ENCODE measurements at regions not wholly inside any gene's neighbourhood (a gene's known extent, or its start where the extent isn't known, plus 50 kb on each side); places are given as distances from the start of the nearest gene placed in this dataset.
A peak's percentile ranks its signal among the peaks of the same experiment; 100 is the strongest.

DNA sequence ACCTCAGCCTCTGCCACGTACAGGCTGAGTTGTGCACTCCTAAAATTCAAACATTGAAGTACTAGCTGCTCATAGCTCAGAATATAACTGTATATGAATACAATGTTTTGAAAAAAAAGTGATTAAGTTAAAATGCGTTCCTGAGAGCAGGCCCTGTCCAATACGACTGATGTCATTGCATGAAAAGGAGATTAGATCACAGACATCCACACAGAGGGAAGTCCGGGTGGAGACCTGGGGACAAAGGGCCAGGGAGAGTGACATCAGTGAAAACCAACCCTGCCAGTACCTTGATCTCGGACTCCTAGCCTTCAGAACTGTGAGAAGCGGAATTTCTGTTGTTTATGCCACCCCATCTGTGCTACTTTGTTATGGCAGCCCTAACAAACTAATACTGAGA is 311.4 kb upstream of the NR2F2 start:
- no peak for DNase-seq

- DNase-seq, result no peak
These were observed 310.4 kb upstream of the NR2F2 start for GRCh38 chr15:96020133-96020532.

GRCh38 chr15:96020797-96021196 is 309.7 kb upstream of the NR2F2 start:
- no peak for DNase-seq

DNA sequence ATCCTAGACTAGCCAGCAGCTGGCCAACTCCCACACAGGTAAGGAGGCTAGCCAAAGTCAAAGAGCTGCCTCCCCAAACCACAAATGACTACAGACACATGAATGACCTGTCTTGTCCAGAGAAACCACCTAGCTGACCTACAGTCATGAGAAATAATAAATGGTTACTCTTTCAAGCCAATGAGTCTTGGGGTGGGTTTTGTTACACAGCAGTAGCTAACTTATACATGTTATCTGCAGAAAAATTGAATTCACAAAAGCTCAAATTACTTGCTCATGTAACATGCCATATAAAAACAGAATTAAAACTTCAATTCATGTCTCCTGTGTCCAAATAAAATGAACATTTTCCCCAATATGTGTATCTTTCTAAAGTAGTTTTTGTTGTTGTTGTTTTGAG is 307.4 kb upstream of the NR2F2 start:
- no peak for DNase-seq

GRCh38 chr15:96027501-96027900 is 303.0 kb upstream of the NR2F2 start:
- DNase-seq, result no peak

GRCh38 chr15:96028620-96029019 is 301.9 kb upstream of the NR2F2 start:
- no peak for DNase-seq

DNA sequence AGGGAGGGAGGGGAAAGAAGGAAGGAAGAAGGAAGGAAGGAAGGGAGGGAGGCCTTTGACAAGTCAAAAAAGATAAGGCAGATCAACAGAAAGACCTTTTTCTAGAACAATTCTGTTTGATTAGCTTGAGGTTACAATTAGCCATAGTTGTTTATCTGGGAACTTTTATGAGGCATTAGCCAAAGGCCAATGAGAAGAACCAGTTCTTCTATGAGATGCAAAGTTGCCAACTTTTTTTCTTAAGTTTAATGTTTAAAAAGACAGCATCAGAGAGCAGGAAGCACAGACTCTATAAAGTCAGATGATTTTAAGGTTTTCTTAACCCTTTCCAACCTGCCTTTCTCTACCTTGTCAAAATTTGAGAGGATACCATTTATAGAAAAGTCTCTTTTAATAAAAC is 301.3 kb upstream of the NR2F2 start:
- no peak for DNase-seq

DNA sequence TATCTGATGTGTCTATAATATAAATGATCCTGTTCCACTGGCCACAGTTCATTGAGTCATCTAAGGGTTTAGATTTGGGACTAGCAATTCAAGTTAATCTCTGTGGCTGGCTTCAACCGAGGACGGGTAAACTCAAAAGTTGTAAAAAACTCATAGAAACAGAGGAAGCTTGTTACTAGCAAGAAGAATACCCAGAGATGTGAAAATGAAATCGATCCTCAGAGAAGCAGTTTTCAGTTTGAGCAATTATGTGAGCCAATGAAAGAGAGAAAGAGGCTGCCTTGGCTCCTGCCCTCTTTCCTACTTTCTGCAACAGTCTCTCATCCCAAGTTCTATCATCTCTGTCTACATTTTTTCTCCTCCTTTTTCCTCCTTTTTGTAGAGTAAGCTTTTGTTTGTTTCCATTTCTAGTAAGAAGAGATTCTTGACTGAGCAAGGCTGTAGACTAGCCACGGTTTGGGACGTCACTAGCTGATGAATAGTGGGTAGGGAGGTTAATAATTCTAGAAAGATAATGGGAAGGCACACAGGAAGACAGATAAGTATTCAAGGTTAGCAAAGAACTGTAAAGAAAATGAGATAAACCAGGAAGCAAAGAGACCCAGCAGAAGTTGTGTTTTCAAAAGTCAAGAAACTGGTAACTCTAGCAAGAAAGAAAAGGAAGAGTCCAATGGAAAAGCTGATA is 298.9 kb upstream of the NR2F2 start:
- no peak for DNase-seq

DNA sequence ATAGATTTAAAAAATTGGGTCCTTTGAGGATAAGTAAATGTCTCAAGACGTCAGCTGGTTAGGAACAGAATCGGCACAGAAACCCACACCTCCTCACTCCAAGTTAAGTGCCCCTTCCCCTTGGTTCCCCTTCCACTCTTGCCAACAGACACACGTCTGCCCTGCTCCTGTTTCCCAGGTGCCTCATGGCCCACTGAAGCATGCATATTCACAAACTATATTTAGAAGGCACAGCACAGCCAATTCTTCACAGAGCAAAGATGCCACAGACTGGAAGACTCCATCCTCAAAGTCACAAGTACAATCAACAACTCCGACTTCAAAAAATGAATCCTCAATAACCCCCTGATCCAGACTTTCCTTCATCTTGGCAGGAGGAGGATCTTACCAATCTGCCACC is 295.4 kb upstream of the NR2F2 start:
- DNase-seq, result no peak

GRCh38 chr15:96035635-96036034 is 294.9 kb upstream of the NR2F2 start:
- no peak for DNase-seq

DNA sequence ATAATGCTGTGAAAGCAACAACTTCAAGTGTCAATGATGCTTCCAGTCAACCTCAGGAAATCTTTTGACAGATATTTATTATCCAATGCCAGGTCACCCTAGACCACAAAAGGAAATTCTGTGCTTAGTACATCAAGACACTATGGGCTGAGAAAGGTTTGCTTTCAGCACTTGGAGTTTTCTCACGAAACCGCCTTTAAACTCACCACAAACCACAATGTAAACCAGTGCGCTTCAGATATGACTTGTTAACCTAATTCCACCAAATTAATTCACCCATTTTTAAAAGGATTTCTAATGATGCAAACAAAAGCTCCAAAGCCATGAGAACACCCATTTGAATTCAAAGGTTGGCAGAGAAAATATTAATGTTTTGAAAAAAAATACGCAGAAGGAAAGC is 292.9 kb upstream of the NR2F2 start:
- peak; percentile 9 to 25 for DNase-seq

GRCh38 chr15:96038131-96038530 is 292.4 kb upstream of the NR2F2 start:
- no peak for DNase-seq

DNA sequence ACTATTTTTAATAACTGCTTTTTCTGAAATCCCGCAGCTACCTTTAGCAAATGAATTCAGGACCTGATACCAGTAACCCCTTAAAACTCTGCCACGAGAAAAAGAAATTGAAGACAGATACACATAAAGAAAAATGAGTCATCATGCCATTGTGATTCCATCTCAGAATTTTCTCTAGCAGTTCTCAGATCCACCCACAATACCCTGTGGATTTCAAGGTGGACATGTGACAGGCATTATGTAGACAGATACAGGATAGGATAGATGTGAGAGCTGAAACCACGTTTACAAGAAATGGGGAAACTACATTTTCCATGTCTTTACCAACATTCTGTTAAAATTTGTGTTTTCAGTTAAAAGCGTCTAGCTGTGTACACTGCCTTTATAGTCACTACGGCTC is 291.9 kb upstream of the NR2F2 start:
- no peak for DNase-seq

DNA sequence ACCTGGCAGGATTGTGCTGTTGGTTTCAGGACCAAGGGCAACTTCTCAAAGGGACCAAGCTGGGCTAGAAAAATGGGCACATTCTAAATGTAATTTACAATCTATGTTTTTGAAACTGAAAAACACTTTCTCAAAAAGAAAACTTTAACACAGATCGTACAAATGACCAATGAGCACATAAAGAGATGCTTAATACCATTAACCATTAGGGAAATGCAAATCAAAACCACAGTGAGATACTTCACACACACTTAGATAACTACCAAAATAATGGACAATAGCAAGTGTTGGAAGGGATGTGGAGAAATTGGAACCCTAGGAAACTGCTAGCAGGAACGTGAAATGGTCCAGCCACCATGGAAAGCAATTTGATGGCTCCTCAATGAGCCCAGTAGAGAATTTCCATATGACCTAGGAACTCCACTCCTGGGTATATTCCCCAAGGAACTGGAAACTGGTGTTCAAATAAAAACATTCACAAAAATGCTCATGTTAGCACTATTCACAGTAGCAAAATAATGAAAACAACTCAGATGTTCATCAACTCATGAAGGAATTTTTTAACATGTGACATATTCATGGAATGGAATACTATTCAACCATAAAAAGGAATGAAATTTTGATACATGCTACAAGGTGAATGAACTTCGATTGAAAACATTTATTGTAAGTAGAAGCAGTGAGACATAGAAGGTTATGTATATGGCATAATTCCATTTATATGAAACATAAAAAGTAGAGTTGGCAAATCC is 288.3 kb upstream of the NR2F2 start:
- DNase-seq, result no peak

- peak; percentile 82 to 90 for DNase-seq
These were observed 287.7 kb upstream of the NR2F2 start for GRCh38 chr15:96042734-96043224.

DNA sequence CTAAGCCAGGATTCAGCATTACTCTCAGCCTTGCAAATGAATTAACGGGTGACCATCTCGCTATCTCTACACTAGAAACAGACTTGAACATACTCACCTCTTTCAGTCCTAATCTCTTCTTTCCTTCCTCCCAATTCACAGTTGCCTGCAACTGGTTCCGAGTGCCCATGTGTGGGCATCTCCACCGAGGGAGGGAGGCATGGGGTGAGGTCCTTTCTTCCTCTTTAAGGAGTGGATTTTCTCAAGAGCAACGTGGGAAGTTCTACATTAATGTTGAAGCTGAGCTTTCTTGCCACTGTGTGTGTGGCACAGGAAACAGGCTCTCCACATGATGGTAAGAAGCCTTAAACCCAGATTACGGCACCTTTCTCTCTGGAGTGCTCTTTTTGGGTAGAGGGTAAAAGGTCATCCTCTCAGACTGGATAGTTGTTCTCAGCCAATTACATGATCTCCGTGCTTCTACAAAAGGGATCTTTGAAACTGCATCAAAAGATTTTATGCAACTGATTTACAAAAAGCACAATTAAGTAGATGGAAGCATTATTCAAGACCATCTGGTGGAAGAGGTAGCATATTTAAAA is 286.8 kb upstream of the NR2F2 start:
- DNase-seq, result peak; percentile 19 to 52

- DNase-seq, result no peak
These were observed 283.8 kb upstream of the NR2F2 start for GRCh38 chr15:96046620-96047240.

DNA sequence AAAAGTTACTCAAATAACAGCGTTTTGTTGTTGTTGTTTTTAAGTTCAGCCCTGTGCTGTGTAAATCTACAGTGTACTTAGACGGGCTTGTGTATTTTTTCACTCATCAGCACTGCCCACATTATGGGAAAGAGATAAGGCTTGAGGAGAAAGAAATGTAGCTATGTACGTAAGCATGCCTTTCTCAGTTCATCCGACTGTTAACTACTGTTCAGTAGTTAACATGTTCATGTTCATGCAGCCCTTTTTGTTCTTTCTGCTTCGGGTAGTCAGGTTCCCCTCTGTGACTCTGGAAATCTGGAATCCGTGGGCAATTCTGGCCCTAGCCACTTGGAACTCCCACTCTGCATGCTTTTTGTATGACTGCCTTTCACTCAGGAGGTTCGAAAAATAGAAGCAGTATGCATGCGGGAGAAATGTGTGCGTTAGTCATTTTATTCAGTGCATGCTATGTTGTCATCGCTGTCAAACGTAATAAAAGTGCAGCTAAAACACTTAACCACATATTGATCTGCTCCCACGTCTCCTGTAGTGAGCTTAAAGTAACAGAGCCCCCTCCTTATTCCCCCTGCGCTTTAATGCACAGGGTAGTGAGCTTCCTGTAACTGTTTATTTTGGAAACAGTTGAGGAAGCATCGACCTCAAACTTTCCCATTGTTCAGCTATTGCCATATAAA is 283.1 kb upstream of the NR2F2 start:
- no peak for DNase-seq

DNA sequence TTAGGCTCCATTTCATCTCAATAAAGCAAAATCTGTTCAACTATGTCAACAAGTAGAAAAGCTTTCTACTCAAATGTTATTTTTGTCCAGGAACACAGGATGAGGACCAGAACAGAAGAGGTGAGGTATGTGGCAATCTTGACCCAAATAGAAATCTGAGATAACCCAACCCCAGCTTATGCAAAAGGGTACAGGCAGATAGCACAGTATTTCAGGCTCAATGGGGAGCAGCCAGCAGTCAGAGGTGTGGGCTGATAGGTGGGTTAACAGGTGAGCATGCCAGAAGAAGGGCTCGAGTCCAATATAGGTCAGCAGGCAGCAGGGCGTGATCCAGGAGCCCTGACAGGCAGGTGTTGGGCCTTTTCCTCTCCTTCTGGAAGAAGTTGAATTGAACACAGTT is 281.2 kb upstream of the NR2F2 start:
- DNase-seq, result no peak

DNA sequence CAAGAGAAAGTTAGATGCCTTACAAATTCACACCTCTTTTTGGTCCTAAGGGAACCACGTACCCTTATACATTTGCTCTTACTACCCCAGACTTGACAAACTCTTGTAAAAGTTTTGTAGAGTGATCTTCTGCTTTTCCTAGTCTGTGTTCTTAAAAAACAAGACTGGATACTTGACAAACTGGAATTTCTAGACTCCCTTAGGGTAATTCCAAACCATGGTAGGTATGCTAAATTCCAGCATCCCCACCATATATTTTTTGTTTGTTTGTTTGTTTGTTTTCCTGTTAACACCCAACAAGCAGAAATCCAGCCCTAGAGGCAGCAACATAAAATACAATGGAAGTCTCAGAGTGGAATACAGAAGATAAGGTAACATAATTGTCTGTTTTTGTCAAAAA is 280.7 kb upstream of the NR2F2 start:
- no peak for DNase-seq

DNA sequence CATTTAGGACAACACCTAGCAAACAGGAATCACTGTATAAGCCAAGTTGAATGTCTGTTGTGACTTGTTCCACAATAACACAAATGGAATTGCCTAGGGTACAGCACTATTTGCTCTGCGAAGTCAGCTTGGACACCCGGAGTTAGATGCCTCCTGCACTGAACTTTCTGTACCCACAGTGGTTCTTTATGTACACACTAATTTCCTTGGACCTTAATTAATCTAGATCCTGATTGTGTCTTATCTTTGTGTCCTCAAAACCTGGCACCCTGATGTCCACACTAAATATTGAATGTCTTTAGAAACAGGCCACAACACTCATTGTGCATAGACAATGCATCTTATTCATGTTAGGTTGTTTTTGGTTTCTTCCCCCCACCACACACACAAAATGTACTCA is 278.9 kb upstream of the NR2F2 start:
- no peak for DNase-seq

DNA sequence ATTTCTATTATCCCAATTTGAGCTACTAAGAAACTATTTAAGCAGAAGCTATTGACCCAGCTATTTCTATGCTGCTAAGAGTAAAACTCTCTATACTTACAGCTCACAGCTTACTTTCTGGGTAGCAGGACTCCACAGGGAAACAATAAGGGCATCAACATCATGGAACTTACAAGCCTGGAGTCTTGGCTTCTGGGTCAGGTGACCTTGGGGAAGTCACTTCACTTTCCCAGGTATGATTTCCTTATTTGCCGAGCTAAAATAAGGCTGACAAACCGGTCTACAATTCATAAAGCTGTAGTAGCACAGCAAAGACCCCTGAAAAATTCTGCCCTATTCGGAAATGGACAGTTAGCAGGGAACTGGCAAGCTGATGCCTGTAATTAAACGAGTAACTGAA is 278.3 kb upstream of the NR2F2 start:
- DNase-seq, result no peak

- no peak for DNase-seq
These were observed 277.9 kb upstream of the NR2F2 start for GRCh38 chr15:96052572-96053030.

Data from AML-193 (cell line).